H1 (cell line): ENCODE measurements at regions not wholly inside any gene's neighbourhood (a gene's known extent, or its start where the extent isn't known, plus 50 kb on each side); places are given as distances from the start of the nearest gene placed in this dataset.

Experiments
- CTCF ChIA-PET: fragments of 300-600 bp; sonication (Branson Sonifier 250); formaldehyde crosslinking; loops from one replicate; lab custom pipeline; 2021; ENCODE audit not compliant: partially characterized antibody; lab: Charles Lee
- POLR2A ChIA-PET: fragments of 300-600 bp; sonication (Branson Sonifier 250); formaldehyde crosslinking; loops from one replicate; lab custom pipeline; 2021; ENCODE audit warnings: inconsistent platforms; ENCODE audit not compliant: partially characterized antibody; lab: Charles Lee
- DNase-seq, 2 experiments: peaks; one replicate each; pipeline versions ENCODE4 v3.0.0 to v3.0.0-alpha.2; 2010 to 2022; ENCODE audit warnings: low spot score in 2 of 2, low read depth in 1 of 2, mixed read lengths in 1 of 2
- FAIRE-seq: peaks from 2 replicates; lab custom pipeline; 2011; peaks lifted over from hg19 to GRCh38; lab: Jason Lieb, UNC
- H2AFZ ChIP-seq: 2 replicates; pipeline ENCODE4 v1.8.1; 2012; ENCODE audit warnings: low read length, inconsistent platforms
- H2AK5ac ChIP-seq: 2 replicates; pipeline ENCODE4 v1.6.1; 2013; ENCODE audit warnings: low read depth, low read length
- H2BK120ac ChIP-seq: replicated peaks from 2 replicates; pipeline ENCODE3; 2013; ENCODE audit warnings: low read depth, low read length, inconsistent platforms
- H2BK12ac ChIP-seq: 2 replicates; pipeline ENCODE4 v1.6.1; 2013; ENCODE audit warnings: low read depth, low read length
- H2BK15ac ChIP-seq: 2 replicates; pipeline ENCODE4 v1.6.1; 2013; ENCODE audit warnings: low read length
- H2BK20ac ChIP-seq: 2 replicates; pipeline ENCODE4 v1.6.1; 2013; ENCODE audit warnings: low read length
- H2BK5ac ChIP-seq: 2 replicates; pipeline ENCODE4 v1.6.1; 2013; ENCODE audit warnings: low read depth, low read length
- H3K14ac ChIP-seq: 2 replicates; pipeline ENCODE4 v1.6.1; 2013; ENCODE audit warnings: inconsistent platforms; ENCODE audit not compliant: insufficient read length
- H3K18ac ChIP-seq: 2 replicates; pipeline ENCODE4 v1.6.1; 2013; ENCODE audit warnings: low read length; ENCODE audit errors: extremely low read depth
- H3K23ac ChIP-seq: 2 replicates; pipeline ENCODE4 v1.6.1; 2013; ENCODE audit warnings: inconsistent platforms; ENCODE audit not compliant: insufficient read length
- H3K23me2 ChIP-seq: 2 replicates; pipeline ENCODE4 v1.6.1; 2013; ENCODE audit warnings: low read depth, low read length
- H3K27ac ChIP-seq: 2 replicates; pipeline ENCODE4 v1.6.1; 2011; ENCODE audit warnings: low read depth, low read length, inconsistent platforms
- H3K27me3 ChIP-seq, 4 experiments: replicated peaks in 1 of 4; 1 replicate in 1 of 4; 2 replicates in 3 of 4; pipeline versions ENCODE4 v1.6.1 to v1.8.1; 2011 to 2013; ENCODE audit warnings: low read length in 3 of 4, mild to moderate bottlenecking in 3 of 4, inconsistent platforms in 2 of 4, mixed read lengths in 2 of 4, moderate library complexity in 1 of 4; ENCODE audit not compliant: control insufficient read depth in 3 of 4, insufficient read depth in 3 of 4; ENCODE audit errors: extremely low read depth in 1 of 4
- H3K36me3 ChIP-seq, 4 experiments: 2 replicates each; pipeline versions ENCODE4 v1.6.1 to v1.8.1; 2011 to 2013; ENCODE audit warnings: mild to moderate bottlenecking in 4 of 4, low read length in 3 of 4, moderate library complexity in 2 of 4, control low read depth in 1 of 4, inconsistent platforms in 1 of 4; ENCODE audit not compliant: insufficient read depth in 4 of 4, control insufficient read depth in 2 of 4
- H3K4ac ChIP-seq: replicated peaks from 2 replicates; pipeline ENCODE3; 2013; ENCODE audit warnings: low read length, low read depth, mixed read lengths, inconsistent platforms; ENCODE audit not compliant: insufficient read length
- H3K4me1 ChIP-seq, 4 experiments: replicated peaks in 1 of 4; 1 replicate in 1 of 4; 2 replicates in 3 of 4; pipeline versions ENCODE4 v1.6.1 to v1.8.1; 2011 to 2013; ENCODE audit warnings: low read length in 3 of 4, inconsistent platforms in 2 of 4, mixed read lengths in 1 of 4; ENCODE audit not compliant: insufficient read depth in 4 of 4, control insufficient read depth in 3 of 4
- H3K4me2 ChIP-seq, 2 experiments: 2 replicates each; pipeline versions ENCODE4 v1.6.1 to v1.8.1; 2011 to 2013; ENCODE audit warnings: low read depth in 2 of 2, low read length in 2 of 2, control low read depth in 1 of 2, inconsistent platforms in 1 of 2, mild to moderate bottlenecking in 1 of 2; ENCODE audit not compliant: insufficient read depth in 1 of 2
- H3K4me3 ChIP-seq, 4 experiments: fragments of 200-600, 300-600 bp in 1 of 4; sonication (generic), shearing (Covaris generic), sonication (Bioruptor Twin) in 1 of 4; 2 replicates each; pipeline versions ENCODE4 v1.5.1 to v1.8.1; 2011 to 2016; ENCODE audit warnings: low read length in 4 of 4, low read depth in 3 of 4, control low read depth in 2 of 4, inconsistent platforms in 2 of 4, mild to moderate bottlenecking in 2 of 4, mixed read lengths in 1 of 4, moderate library complexity in 1 of 4; ENCODE audit not compliant: insufficient read depth in 2 of 4; ENCODE audit errors: extremely low read depth in 1 of 4
- H3K56ac ChIP-seq: replicated peaks from 2 replicates; pipeline ENCODE3; 2013; ENCODE audit warnings: low read depth, mild to moderate bottlenecking, mixed read lengths, low read length, inconsistent platforms; ENCODE audit not compliant: insufficient read length
- H3K79me1 ChIP-seq: 2 replicates; pipeline ENCODE4 v1.6.1; 2013; ENCODE audit warnings: low read depth, low read length, control low read depth
- H3K79me2 ChIP-seq, 2 experiments: 2 replicates each; pipeline versions ENCODE4 v1.6.1 to v1.8.1; 2012 to 2013; ENCODE audit warnings: low read length in 2 of 2, mild to moderate bottlenecking in 2 of 2, inconsistent platforms in 1 of 2; ENCODE audit not compliant: insufficient read depth in 2 of 2, control insufficient read depth in 1 of 2
- H3K9ac ChIP-seq, 4 experiments: replicated peaks in 1 of 4; 1 replicate in 1 of 4; 2 replicates in 3 of 4; pipeline versions ENCODE4 v1.6.1 to v1.8.1; 2011 to 2013; ENCODE audit warnings: low read depth in 3 of 4, low read length in 3 of 4, control low read depth in 2 of 4, mild to moderate bottlenecking in 2 of 4, moderate library complexity in 2 of 4, inconsistent platforms in 1 of 4; ENCODE audit errors: extremely low read depth in 1 of 4
- H3K9me3 ChIP-seq, 2 experiments: 2 replicates each; pipeline versions ENCODE4 v1.6.1 to v1.8.1; 2012 to 2013; ENCODE audit warnings: mild to moderate bottlenecking in 2 of 2, moderate library complexity in 2 of 2, control low read depth in 1 of 2, inconsistent platforms in 1 of 2, low read depth in 1 of 2, low read length in 1 of 2, mixed read lengths in 1 of 2; ENCODE audit not compliant: insufficient read depth in 2 of 2
- H4K20me1 ChIP-seq, 2 experiments: replicated peaks in 1 of 2; 2 replicates each; pipeline versions ENCODE3 to v1.8.1; 2011 to 2013; ENCODE audit warnings: inconsistent platforms in 2 of 2, low read length in 2 of 2, mild to moderate bottlenecking in 1 of 2; ENCODE audit not compliant: insufficient read depth in 2 of 2, control insufficient read depth in 1 of 2
- H4K5ac ChIP-seq: 2 replicates; pipeline ENCODE4 v1.6.1; 2013; ENCODE audit warnings: low read length, low read depth, mixed read lengths, inconsistent platforms; ENCODE audit not compliant: insufficient read length
- H4K8ac ChIP-seq: 2 replicates; pipeline ENCODE4 v1.8.0; 2013; ENCODE audit warnings: mild to moderate bottlenecking, moderate library complexity, low read length, inconsistent platforms; ENCODE audit not compliant: insufficient read depth; ENCODE audit errors: extremely low read depth
- H4K91ac ChIP-seq: replicated peaks from 2 replicates; pipeline ENCODE3; 2013; ENCODE audit warnings: low read length, mixed read lengths, inconsistent platforms; ENCODE audit not compliant: insufficient read length
- ASH2L ChIP-seq: fragments of 200-600, 300-600 bp; sonication (generic); IDR thresholded peaks from one replicate; pipeline ENCODE4 v1.7.1; 2017; ENCODE audit warnings: low read length
- CTCF ChIP-seq, 3 experiments: IDR thresholded peaks; 1 replicate in 2 of 3; 2 replicates in 1 of 3; pipeline versions ENCODE4 v1.5.1 to v1.6.1; 2011; ENCODE audit warnings: low read length in 3 of 3, mild to moderate bottlenecking in 3 of 3, inconsistent platforms in 2 of 3, low read depth in 1 of 3, moderate library complexity in 1 of 3; ENCODE audit not compliant: insufficient read depth in 1 of 3; ENCODE audit errors: control extremely low read depth in 1 of 3
- EP300 ChIP-seq, 2 experiments: IDR thresholded peaks; 1 replicate in 1 of 2; 2 replicates in 1 of 2; pipeline ENCODE4 v1.6.1; 2011 to 2012; ENCODE audit warnings: low read depth in 2 of 2, low read length in 2 of 2, mild to moderate bottlenecking in 2 of 2, borderline replicate concordance in 1 of 2, inconsistent platforms in 1 of 2, moderate library complexity in 1 of 2
- JUN ChIP-seq: IDR thresholded peaks from 2 replicates; pipeline ENCODE4 v1.6.1; 2011; ENCODE audit warnings: low read depth, mild to moderate bottlenecking, improper control_type of control experiment, low read length
- JUND ChIP-seq: IDR thresholded peaks from 2 replicates; pipeline ENCODE4 v1.6.1; 2011; ENCODE audit warnings: mild to moderate bottlenecking, improper control_type of control experiment, low read length
- POLR2A ChIP-seq, 2 experiments: IDR thresholded peaks; 1 replicate in 1 of 2; 2 replicates in 1 of 2; pipeline ENCODE4 v1.6.1; 2011; ENCODE audit warnings: low read depth in 2 of 2, low read length in 2 of 2, mild to moderate bottlenecking in 2 of 2; ENCODE audit errors: control extremely low read depth in 1 of 2
- RAD21 ChIP-seq, 2 experiments: IDR thresholded peaks in 1 of 2; conservative IDR thresholded peaks in 1 of 2; 2 replicates each; pipeline ENCODE4 v1.6.1; 2011; ENCODE audit warnings: low read depth in 2 of 2, low read length in 2 of 2, improper control_type of control experiment in 1 of 2, inconsistent platforms in 1 of 2, mild to moderate bottlenecking in 1 of 2, moderate library complexity in 1 of 2
- RNF2 ChIP-seq: fragments of 200-900, 300-1000 bp; sonication (generic); IDR thresholded peaks from 2 replicates; pipeline ENCODE4 v1.7.1; 2016; ENCODE audit warnings: borderline replicate concordance, low read depth, mild to moderate bottlenecking, antibody characterized with exemption, low read length; ENCODE audit not compliant: poor library complexity, severe bottlenecking; ENCODE audit errors: missing control alignments
- SIX5 ChIP-seq: IDR thresholded peaks from 2 replicates; pipeline ENCODE4 v1.6.1; 2011; ENCODE audit warnings: mild to moderate bottlenecking, low read depth, low read length
- SRF ChIP-seq: IDR thresholded peaks from 2 replicates; pipeline ENCODE4 v1.6.1; 2011; ENCODE audit warnings: mild to moderate bottlenecking, low read depth, low read length, moderate library complexity
- TCF12 ChIP-seq: IDR thresholded peaks from 2 replicates; pipeline ENCODE4 v1.6.1; 2011; ENCODE audit warnings: low read depth, mild to moderate bottlenecking, low read length
- WGBS, 2 experiments: shearing (Covaris generic) in 1 of 2; methylation state at CpG; one replicate each; pipeline versions ENCODE4 v1.1.6 to v1.1.7; 2013 to 2015; ENCODE audit warnings: low lambda C conversion rate in 2 of 2, mixed read lengths in 2 of 2, inconsistent platforms in 1 of 2, low coverage in 1 of 2, missing lambda C conversion rate in 1 of 2; ENCODE audit not compliant: insufficient replicate concordance in 2 of 2, insufficient coverage in 1 of 2, insufficient read length in 1 of 2; ENCODE audit errors: extremely low coverage in 1 of 2, missing lambda C conversion rate in 1 of 2; 5-methylcytosine and 5-hydroxymethylcytosine counted together
- TF ChIP-seq, protein P1 (sequence below): IDR thresholded peaks from 2 replicates; pipeline ENCODE4 v1.6.1; 2012; ENCODE audit warnings: inconsistent platforms

DNA sequence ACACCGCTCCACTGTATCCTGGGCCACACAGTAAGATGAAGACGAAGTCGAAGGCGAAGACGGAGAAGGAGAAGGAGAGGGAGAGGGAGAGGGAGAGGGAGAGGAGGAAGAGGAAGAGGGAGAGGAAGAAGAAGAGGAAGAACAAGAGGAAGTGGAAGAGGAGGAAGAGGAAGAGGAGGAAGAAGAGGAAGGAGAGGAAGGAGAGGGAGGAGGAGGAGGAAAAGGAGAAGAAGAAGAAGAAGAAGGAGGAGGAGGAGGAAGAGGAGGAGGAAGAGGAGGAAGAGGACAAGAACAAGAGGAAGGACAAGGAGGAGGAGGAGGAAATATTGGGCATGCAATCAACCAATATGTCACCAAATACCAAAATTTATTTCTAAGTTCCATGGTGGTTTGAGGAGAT is 149.5 kb upstream of the ERCC4 start:
- Histone ChIP-seq H2BK15ac (no peak overlapping the region), H2AFZ (no peak overlapping the region), H3K56ac (no peak overlapping the region), H3K23me2 (no peaks in the 10 kb centered on the region), H4K5ac (no peak overlapping the region), H2BK120ac (no peak overlapping the region), H3K4ac (no peak overlapping the region), H4K8ac (no peak overlapping the region), H3K4me2 (no peak overlapping the region), H3K4me3 (no peak overlapping the region), H3K79me1 (no peaks in the 10 kb centered on the region), H3K36me3 (no peaks in the 10 kb centered on the region), H3K14ac (no peak overlapping the region), H2BK5ac (no peak overlapping the region), H3K9me3 (0 out of 4 replicates have a peak, but pooled peaks cover 0 to 2% of the 10 kb centered on the region in 2 experiments), H3K27me3 (no peaks in the 10 kb centered on the region), H3K23ac (no peak overlapping the region), H3K18ac (no peak overlapping the region), H3K9ac (no peak overlapping the region), H3K27ac (no peak overlapping the region), H4K20me1 (no peaks in the 10 kb centered on the region), H4K91ac (no peak overlapping the region), H2AK5ac (no peak overlapping the region), H2BK20ac (no peak overlapping the region), H2BK12ac (no peak overlapping the region), H3K4me1 (no peaks in the 10 kb centered on the region), H3K79me2 (no peaks in the 10 kb centered on the region)
- FAIRE-seq = no peak
- 81 to 100% methylated on average over 4 to 5 of the region's 5 CpGs for WGBS, 2 experiments
- DNase-seq = no peak
- ChIA-PET POLR2A (no interaction called here), CTCF (no interaction called here)
- no peak for TF ChIP-seq CTCF (IDR thresholded peaks at IDR 0.05; ENCODE audit: control extremely low read depth in 1 of 3, insufficient read depth in 1 of 3, low read depth in 1 of 3, low read length in 3 of 3)
- no peak for TF ChIP-seq RNF2
- no peak for TF ChIP-seq ASH2L
- TF ChIP-seq RAD21 (IDR thresholded peaks at IDR 0.05 in 1 of 2, conservative IDR thresholded peaks at IDR 0.05 in 1 of 2; ENCODE audit: low read depth in 2 of 2, low read length in 2 of 2) = no peak
- no peak for TF ChIP-seq JUN
- TF ChIP-seq POLR2A (IDR thresholded peaks at IDR 0.05; ENCODE audit: control extremely low read depth in 1 of 2, low read depth in 2 of 2, low read length in 2 of 2) = no peak
- TF ChIP-seq EP300 (IDR thresholded peaks at IDR 0.05; ENCODE audit: borderline replicate concordance in 1 of 2, low read depth in 2 of 2, low read length in 2 of 2) = no peak
- no peak for TF ChIP-seq TCF12
- TF ChIP-seq JUND = no peak
- TF ChIP-seq SIX5 = no peak
- TF ChIP-seq SRF = no peak
- TF ChIP-seq, protein P1, sequence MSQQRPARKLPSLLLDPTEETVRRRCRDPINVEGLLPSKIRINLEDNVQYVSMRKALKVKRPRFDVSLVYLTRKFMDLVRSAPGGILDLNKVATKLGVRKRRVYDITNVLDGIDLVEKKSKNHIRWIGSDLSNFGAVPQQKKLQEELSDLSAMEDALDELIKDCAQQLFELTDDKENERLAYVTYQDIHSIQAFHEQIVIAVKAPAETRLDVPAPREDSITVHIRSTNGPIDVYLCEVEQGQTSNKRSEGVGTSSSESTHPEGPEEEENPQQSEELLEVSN = no peak
